ENCODE measurements at regions not wholly inside any gene's neighbourhood (a gene's known extent, or its start where the extent isn't known, plus 50 kb on each side); places are given as distances from the start of the nearest gene placed in this dataset.
"Not testable (repeated sequence)": the region's sequence is repeated elsewhere in the genome, so short reads cannot be mapped to it uniquely, and the experiment has no call there.

DNA sequence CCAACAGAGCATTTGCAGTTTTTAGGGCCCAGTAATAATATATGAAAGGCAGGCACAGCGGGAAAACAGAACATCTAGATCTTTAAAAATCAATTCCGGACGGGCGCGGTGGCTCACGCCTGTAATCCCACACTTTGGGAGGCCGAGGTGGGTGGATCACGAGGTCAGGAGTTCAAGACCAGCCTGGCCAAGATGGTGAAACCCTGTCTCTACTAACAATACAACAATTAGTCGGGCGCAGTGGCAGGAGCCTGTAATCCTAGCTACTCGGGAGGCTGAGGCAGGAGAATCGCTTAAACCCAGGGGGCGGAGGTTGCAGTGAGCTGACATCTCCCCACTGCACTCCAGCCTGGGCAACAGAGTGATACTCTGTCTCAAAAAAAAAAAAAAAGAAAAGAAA lies 88.5 kb upstream of the MSH6 start:
- H3K4me3 Mint-ChIP-seq; H3K36me3 ChIP-seq (ENCODE audit: control insufficient read depth in 2 of 2, extremely low read depth in 1 of 2, insufficient read depth in 1 of 2, low read length in 1 of 2); H3K4me1 Mint-ChIP-seq; H3K4me3 ChIP-seq (ENCODE audit: control insufficient read depth in 1 of 2, extremely low read depth in 1 of 2, low read length in 1 of 2); H3K9me3 Mint-ChIP-seq; H3K27ac Mint-ChIP-seq; POLR2A ChIA-PET; H3K9me3 ChIP-seq; DNase-seq; ATAC-seq (replicated peaks in 1 of 4); H3K27ac ChIP-seq (ENCODE audit: low read length); H3K36me3 Mint-ChIP-seq; CTCF ChIA-PET; H3K4me1 ChIP-seq (ENCODE audit: control insufficient read depth in 1 of 2, extremely low read depth in 1 of 2, insufficient read depth in 2 of 2, low read length in 2 of 2): not testable (repeated sequence)
- WGBS (ENCODE audit: insufficient coverage) = 90% methylated on average over 10 of the region's 13 CpGs
- H3K27me3 Mint-ChIP-seq = peaks cover 9 to 14% of the 10 kb centered on the region in 2 donors
- peaks cover 0 to 13% of the 10 kb centered on the region in 2 experiments for H3K27me3 ChIP-seq (replicated peaks in 1 of 2; ENCODE audit: control insufficient read depth in 2 of 2, extremely low read depth in 1 of 2, insufficient read depth in 2 of 2, low read length in 1 of 2)

DNA sequence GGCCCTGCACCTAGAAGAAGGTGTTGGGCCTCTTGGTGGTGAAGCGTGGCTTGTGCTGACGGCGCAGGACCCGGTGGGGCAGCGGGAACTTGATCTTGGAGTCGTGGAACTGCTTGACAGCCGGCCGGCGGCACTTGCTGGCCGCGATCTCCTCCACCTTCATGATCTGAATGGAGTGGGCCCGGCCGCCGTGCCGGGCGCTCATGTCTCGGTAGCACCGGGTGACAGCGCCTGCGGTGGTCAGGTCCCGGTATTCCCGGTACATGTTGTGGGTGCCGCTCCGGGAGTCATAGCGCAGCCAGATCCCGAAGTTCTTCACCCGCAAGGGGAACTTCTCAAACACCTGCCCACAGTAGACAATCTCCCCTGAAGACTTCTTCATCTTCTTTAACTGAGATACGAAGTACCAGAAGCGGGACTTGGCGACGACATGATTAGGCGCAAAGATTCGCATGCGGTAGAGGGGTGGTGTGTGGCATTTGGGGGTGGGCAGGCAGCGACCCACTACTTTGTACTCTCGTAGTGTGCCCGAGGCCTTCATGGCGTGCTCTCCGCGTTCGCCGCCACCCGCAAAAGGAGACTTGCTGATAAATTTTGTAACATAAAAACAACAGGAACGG lies 92.1 kb upstream of the MSH6 start:
- H3K9me3 ChIP-seq; H3K36me3 Mint-ChIP-seq; H3K36me3 ChIP-seq (ENCODE audit: control insufficient read depth in 2 of 2, extremely low read depth in 1 of 2, insufficient read depth in 1 of 2, low read length in 1 of 2); CTCF ChIA-PET; POLR2A ChIA-PET; H3K27me3 Mint-ChIP-seq; H3K4me1 ChIP-seq (ENCODE audit: control insufficient read depth in 1 of 2, extremely low read depth in 1 of 2, insufficient read depth in 2 of 2, low read length in 2 of 2); DNase-seq; H3K9me3 Mint-ChIP-seq; H3K27ac Mint-ChIP-seq; ATAC-seq (replicated peaks in 1 of 4); H3K4me3 Mint-ChIP-seq; H3K27ac ChIP-seq (ENCODE audit: low read length); H3K4me3 ChIP-seq (ENCODE audit: control insufficient read depth in 1 of 2, extremely low read depth in 1 of 2, low read length in 1 of 2); H3K4me1 Mint-ChIP-seq: not testable (repeated sequence)
- WGBS (ENCODE audit: insufficient coverage) = 100% methylated on average over 4 of the region's 44 CpGs
- H3K27me3 ChIP-seq (replicated peaks in 1 of 2; ENCODE audit: control insufficient read depth in 2 of 2, extremely low read depth in 1 of 2, insufficient read depth in 2 of 2, low read length in 1 of 2) = peaks cover 0 to 12% of the 10 kb centered on the region in 2 experiments

DNA sequence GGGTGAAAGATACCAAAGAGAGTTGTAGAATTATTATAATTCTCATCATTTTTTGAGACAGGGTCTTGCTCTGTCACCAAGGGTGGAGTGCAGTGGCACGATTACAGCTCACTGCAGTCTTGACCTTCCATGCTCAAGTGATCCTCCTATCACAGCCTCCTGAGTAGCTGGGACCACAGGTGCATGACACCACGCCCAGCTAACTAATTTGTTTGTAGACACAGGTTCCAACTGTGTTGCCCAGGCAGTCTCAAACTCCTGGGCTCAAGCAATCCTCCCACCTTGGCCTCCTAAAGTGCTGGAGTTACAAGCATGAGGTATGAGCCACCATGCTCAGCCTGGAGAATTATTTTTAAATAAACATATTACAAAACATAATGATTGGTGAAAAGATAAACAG lies 92.8 kb upstream of the MSH6 start:
- Mint-ChIP-seq H3K36me3 (no peaks in the 10 kb centered on the region), H3K27me3 (peaks cover 4 to 8% of the 10 kb centered on the region in 2 donors), H3K27ac (no peak overlapping the region), H3K4me1 (no peaks in the 10 kb centered on the region), H3K4me3 (no peak overlapping the region), H3K9me3 (no peaks in the 10 kb centered on the region)
- H3K27ac ChIP-seq (ENCODE audit: low read length) = no peak overlapping the region
- H3K4me1 ChIP-seq (ENCODE audit: control insufficient read depth in 1 of 2, extremely low read depth in 1 of 2, insufficient read depth in 2 of 2, low read length in 2 of 2) = no peaks in the 10 kb centered on the region
- ChIA-PET CTCF (no interaction called here), POLR2A (no interaction called here)
- no peak for DNase-seq
- no peak overlapping the region for H3K4me3 ChIP-seq (ENCODE audit: control insufficient read depth in 1 of 2, extremely low read depth in 1 of 2, low read length in 1 of 2)
- 60% methylated on average over 1 of the region's 2 CpGs for WGBS (ENCODE audit: insufficient coverage)
- H3K27me3 ChIP-seq (replicated peaks in 1 of 2; ENCODE audit: control insufficient read depth in 2 of 2, extremely low read depth in 1 of 2, insufficient read depth in 2 of 2, low read length in 1 of 2) = peaks cover 0 to 8% of the 10 kb centered on the region in 2 experiments
- H3K9me3 ChIP-seq = no peaks in the 10 kb centered on the region
- H3K36me3 ChIP-seq (ENCODE audit: control insufficient read depth in 2 of 2, extremely low read depth in 1 of 2, insufficient read depth in 1 of 2, low read length in 1 of 2) = no peaks in the 10 kb centered on the region
- ATAC-seq (replicated peaks in 1 of 4) = no peak

DNA sequence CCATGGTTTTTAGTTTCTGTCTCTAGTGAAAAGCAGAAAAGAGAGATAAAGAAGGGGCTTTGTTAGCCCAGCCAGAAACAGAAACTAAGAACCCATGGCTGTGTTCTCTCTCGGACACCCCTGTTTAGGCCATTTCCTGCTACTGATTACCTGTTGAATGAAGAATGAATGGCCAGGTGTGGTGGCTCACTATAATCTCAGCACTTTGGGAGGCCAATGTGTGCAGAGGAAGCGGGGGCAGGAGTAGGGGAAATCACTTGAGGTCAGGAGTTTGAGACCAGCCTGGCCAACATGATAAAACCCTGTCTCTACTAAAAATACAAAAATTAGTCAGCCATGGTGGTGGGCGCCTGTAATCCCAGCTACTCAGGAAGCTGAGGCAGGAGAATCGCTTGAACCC lies 93.8 kb upstream of the MSH6 start:
- H3K36me3 ChIP-seq (ENCODE audit: control insufficient read depth in 2 of 2, extremely low read depth in 1 of 2, insufficient read depth in 1 of 2, low read length in 1 of 2); H3K27me3 ChIP-seq (replicated peaks in 1 of 2; ENCODE audit: control insufficient read depth in 2 of 2, extremely low read depth in 1 of 2, insufficient read depth in 2 of 2, low read length in 1 of 2); POLR2A ChIA-PET; CTCF ChIA-PET; H3K9me3 ChIP-seq; H3K36me3 Mint-ChIP-seq; H3K4me3 Mint-ChIP-seq; H3K4me1 ChIP-seq (ENCODE audit: control insufficient read depth in 1 of 2, extremely low read depth in 1 of 2, insufficient read depth in 2 of 2, low read length in 2 of 2); H3K4me1 Mint-ChIP-seq; H3K27ac ChIP-seq (ENCODE audit: low read length); H3K4me3 ChIP-seq (ENCODE audit: control insufficient read depth in 1 of 2, extremely low read depth in 1 of 2, low read length in 1 of 2); H3K27me3 Mint-ChIP-seq; H3K9me3 Mint-ChIP-seq; ATAC-seq (replicated peaks in 1 of 4); H3K27ac Mint-ChIP-seq; DNase-seq: not testable (repeated sequence)
- WGBS (ENCODE audit: insufficient coverage) = 70% methylated on average over 2 of the region's 4 CpGs

DNA sequence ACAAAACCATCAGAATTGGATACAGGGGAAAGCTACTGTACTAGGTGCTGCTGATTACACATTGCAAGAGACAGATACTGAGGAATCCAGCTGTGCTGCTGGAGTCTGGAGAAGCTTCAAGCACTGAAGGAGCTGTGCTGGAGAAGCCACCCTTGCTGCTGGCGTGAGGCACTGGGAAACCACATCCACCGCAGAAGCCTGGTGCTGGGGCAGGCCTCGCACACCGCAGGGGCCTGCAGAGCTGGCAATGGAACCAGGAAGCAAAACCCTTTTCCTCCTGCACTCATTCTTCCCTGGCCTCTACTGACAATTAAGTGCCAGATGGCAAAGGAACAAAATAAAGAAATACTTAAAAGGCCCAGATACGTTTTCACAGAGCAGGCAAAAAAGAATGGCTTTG lies 94.4 kb upstream of the MSH6 start:
- H3K36me3 Mint-ChIP-seq = no peaks in the 10 kb centered on the region
- H3K36me3 ChIP-seq (ENCODE audit: control insufficient read depth in 2 of 2, extremely low read depth in 1 of 2, insufficient read depth in 1 of 2, low read length in 1 of 2) = no peaks in the 10 kb centered on the region
- no peak overlapping the region for H3K27ac ChIP-seq (ENCODE audit: low read length)
- DNase-seq = no peak
- no peak for ATAC-seq (replicated peaks in 1 of 4)
- H3K9me3 Mint-ChIP-seq = no peaks in the 10 kb centered on the region
- H3K4me3 ChIP-seq (ENCODE audit: control insufficient read depth in 1 of 2, extremely low read depth in 1 of 2, low read length in 1 of 2) = no peak overlapping the region
- 63% methylated on average over 5 of the region's 5 CpGs for WGBS (ENCODE audit: insufficient coverage)
- H3K27ac Mint-ChIP-seq = no peak overlapping the region
- CTCF ChIA-PET = interaction anchor here in 1 of 2 donors (0.6 kb wide), 1 partner anchor 13 kb away, joined by 5 read pairs; no protein-coding TSS in a partner anchor
- peaks cover 0 to 6% of the 10 kb centered on the region in 2 experiments for H3K27me3 ChIP-seq (replicated peaks in 1 of 2; ENCODE audit: control insufficient read depth in 2 of 2, extremely low read depth in 1 of 2, insufficient read depth in 2 of 2, low read length in 1 of 2)
- H3K9me3 ChIP-seq = no peaks in the 10 kb centered on the region
- no peak overlapping the region for H3K4me3 Mint-ChIP-seq
- no peaks in the 10 kb centered on the region for H3K4me1 Mint-ChIP-seq
- H3K27me3 Mint-ChIP-seq = no peaks in the 10 kb centered on the region
- POLR2A ChIA-PET = no interaction called here
- no peaks in the 10 kb centered on the region for H3K4me1 ChIP-seq (ENCODE audit: control insufficient read depth in 1 of 2, extremely low read depth in 1 of 2, insufficient read depth in 2 of 2, low read length in 2 of 2)

DNA sequence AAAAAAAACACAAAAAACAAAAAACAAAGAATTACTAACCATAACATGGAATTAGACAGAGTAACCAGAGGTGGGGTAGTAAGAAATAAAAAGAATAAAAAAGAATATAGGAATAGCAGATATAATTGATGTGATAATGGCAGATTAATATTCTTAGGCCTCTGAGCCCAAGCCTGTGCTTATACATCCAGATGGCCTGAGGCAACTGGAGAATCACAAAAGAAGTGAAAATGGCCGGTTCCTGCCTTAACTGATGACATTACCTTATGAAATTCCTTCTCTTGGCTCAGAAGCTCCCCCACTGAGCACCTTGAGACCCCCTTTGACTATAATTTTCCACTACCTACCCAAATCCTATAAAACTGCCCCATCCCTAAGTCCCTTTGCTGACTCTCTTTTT lies 95.1 kb upstream of the MSH6 start:
- Mint-ChIP-seq H3K4me3 (no peak overlapping the region), H3K27me3 (no peaks in the 10 kb centered on the region), H3K4me1 (no peaks in the 10 kb centered on the region), H3K36me3 (no peaks in the 10 kb centered on the region), H3K27ac (no peak overlapping the region), H3K9me3 (no peaks in the 10 kb centered on the region)
- CTCF ChIA-PET = no interaction called here
- Histone ChIP-seq H3K4me1 (ENCODE audit: control insufficient read depth in 1 of 2, extremely low read depth in 1 of 2, insufficient read depth in 2 of 2, low read length in 2 of 2) (no peaks in the 10 kb centered on the region), H3K27me3 (replicated peaks in 1 of 2; ENCODE audit: control insufficient read depth in 2 of 2, extremely low read depth in 1 of 2, insufficient read depth in 2 of 2, low read length in 1 of 2) (peaks cover 0 to 3% of the 10 kb centered on the region in 2 experiments), H3K27ac (ENCODE audit: low read length) (no peak overlapping the region), H3K9me3 (no peaks in the 10 kb centered on the region), H3K36me3 (ENCODE audit: control insufficient read depth in 2 of 2, extremely low read depth in 1 of 2, insufficient read depth in 1 of 2, low read length in 1 of 2) (no peaks in the 10 kb centered on the region), H3K4me3 (ENCODE audit: control insufficient read depth in 1 of 2, extremely low read depth in 1 of 2, low read length in 1 of 2) (no peak overlapping the region)
- DNase-seq (no peak), ATAC-seq (replicated peaks in 1 of 4) (no peak)
- POLR2A ChIA-PET = interaction anchor here in 1 of 2 donors (0.6 kb wide), 1 partner anchor 63 kb away, joined by 3 read pairs; no protein-coding TSS in a partner anchor
- 60% methylated on average over 1 of the region's 1 CpG for WGBS (ENCODE audit: insufficient coverage)

DNA sequence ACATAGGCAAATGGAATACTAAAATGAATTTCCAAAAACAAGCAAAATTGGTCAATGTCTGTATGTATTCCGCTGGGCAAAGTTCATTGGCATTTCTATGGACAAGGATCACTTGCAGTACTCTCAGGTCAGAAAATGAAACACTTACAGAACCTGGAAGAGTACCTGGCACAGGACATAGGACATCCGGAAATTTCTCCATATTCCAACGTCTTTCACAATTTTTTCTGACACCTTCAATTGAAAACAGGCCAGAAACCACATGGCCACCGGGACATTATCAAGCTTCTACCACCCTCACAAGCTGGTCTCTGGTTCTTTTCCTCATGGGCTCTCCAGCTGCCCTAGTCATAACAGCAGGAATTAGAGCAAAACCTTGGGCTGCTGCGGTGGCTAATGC lies 96.9 kb upstream of the MSH6 start:
- Histone ChIP-seq H3K9me3 (no peaks in the 10 kb centered on the region), H3K4me1 (ENCODE audit: control insufficient read depth in 1 of 2, extremely low read depth in 1 of 2, insufficient read depth in 2 of 2, low read length in 2 of 2) (no peaks in the 10 kb centered on the region), H3K4me3 (ENCODE audit: control insufficient read depth in 1 of 2, extremely low read depth in 1 of 2, low read length in 1 of 2) (no peak overlapping the region), H3K27me3 (replicated peaks in 1 of 2; ENCODE audit: control insufficient read depth in 2 of 2, extremely low read depth in 1 of 2, insufficient read depth in 2 of 2, low read length in 1 of 2) (no peaks in the 10 kb centered on the region), H3K27ac (ENCODE audit: low read length) (no peak overlapping the region), H3K36me3 (ENCODE audit: control insufficient read depth in 2 of 2, extremely low read depth in 1 of 2, insufficient read depth in 1 of 2, low read length in 1 of 2) (no peaks in the 10 kb centered on the region)
- 90% methylated on average over 4 of the region's 5 CpGs for WGBS (ENCODE audit: insufficient coverage)
- Mint-ChIP-seq H3K9me3 (no peaks in the 10 kb centered on the region), H3K4me3 (no peak overlapping the region), H3K36me3 (no peaks in the 10 kb centered on the region), H3K27me3 (no peaks in the 10 kb centered on the region), H3K4me1 (no peaks in the 10 kb centered on the region), H3K27ac (no peak overlapping the region)
- DNase-seq (no peak), ATAC-seq (replicated peaks in 1 of 4) (no peak)
- ChIA-PET CTCF (no interaction called here), POLR2A (no interaction called here)

Data from T-cell (primary cell).